Adrenal gland (tissue), 5 donors: ENCODE measurements at regions not wholly inside any gene's neighbourhood (a gene's known extent, or its start where the extent isn't known, plus 50 kb on each side); places are given as distances from the start of the nearest gene placed in this dataset.

ENCODE experiments used
- POLR2A ChIP-seq, 2 donors: fragments of 450-650 bp; IDR thresholded peaks; one replicate each; pipeline ENCODE4 v1.6.1; 2017; ENCODE audit warnings: antibody characterized with exemption in 2 of 2, mild to moderate bottlenecking in 2 of 2, moderate library complexity in 1 of 2
- TF ChIP-seq, protein P1 (sequence below), 6 experiments: fragments of 450-650 bp in 4 of 6; fragments of 200-600 bp in 2 of 6; sonication (generic) in 1 of 6; IDR thresholded peaks; 1 replicate in 5 of 6; 2 replicates in 1 of 6; pipeline versions ENCODE4 v1.5.1 to v1.8.0; 2016 to 2021; ENCODE audit warnings: antibody characterized with exemption in 6 of 6, mild to moderate bottlenecking in 2 of 6, moderate library complexity in 1 of 6
- donor health status: DM: no; HTN: no; CAD: no.

DNA sequence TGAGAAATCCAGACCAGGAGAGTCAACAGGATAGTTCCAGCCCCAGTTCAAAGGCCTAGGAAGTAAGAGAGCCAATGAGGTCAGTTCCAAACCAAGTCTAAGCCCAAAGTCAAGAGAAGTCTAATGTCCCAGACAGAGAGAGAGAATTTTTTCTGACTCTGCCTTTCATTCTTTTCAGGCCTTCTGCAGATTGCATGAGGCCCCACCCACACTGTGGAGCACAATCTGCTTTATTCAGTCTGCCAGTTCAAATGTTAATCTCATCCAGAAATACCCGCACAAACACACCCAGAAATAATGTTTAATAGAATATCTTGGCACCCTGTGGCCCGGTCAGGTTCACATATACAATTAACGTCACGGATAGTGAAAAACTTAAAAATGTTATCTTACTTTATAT lies 962.4 kb upstream of the SOX9 start:
- TF ChIP-seq, protein P1, sequence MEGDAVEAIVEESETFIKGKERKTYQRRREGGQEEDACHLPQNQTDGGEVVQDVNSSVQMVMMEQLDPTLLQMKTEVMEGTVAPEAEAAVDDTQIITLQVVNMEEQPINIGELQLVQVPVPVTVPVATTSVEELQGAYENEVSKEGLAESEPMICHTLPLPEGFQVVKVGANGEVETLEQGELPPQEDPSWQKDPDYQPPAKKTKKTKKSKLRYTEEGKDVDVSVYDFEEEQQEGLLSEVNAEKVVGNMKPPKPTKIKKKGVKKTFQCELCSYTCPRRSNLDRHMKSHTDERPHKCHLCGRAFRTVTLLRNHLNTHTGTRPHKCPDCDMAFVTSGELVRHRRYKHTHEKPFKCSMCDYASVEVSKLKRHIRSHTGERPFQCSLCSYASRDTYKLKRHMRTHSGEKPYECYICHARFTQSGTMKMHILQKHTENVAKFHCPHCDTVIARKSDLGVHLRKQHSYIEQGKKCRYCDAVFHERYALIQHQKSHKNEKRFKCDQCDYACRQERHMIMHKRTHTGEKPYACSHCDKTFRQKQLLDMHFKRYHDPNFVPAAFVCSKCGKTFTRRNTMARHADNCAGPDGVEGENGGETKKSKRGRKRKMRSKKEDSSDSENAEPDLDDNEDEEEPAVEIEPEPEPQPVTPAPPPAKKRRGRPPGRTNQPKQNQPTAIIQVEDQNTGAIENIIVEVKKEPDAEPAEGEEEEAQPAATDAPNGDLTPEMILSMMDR (IDR thresholded peaks at IDR 0.05), result no peak
- TF ChIP-seq POLR2A (IDR thresholded peaks at IDR 0.05), result no peak
